HEK293T (cell line): ENCODE measurements at regions not wholly inside any gene's neighbourhood (a gene's known extent, or its start where the extent isn't known, plus 50 kb on each side); places are given as distances from the start of the nearest gene placed in this dataset.

Experiments
- ARNT ChIP-seq: fragments of 450-650 bp; IDR thresholded peaks from 2 replicates; pipeline ENCODE4 v1.6.1; 2017; ENCODE audit warnings: mild to moderate bottlenecking
- BHLHE40 ChIP-seq: fragments of 450-650 bp; IDR thresholded peaks from 2 replicates; pipeline ENCODE4 v1.6.1; 2016; ENCODE audit warnings: mild to moderate bottlenecking, moderate library complexity, borderline replicate concordance
- CTBP1 ChIP-seq: fragments of 450-650 bp; IDR thresholded peaks from 2 replicates; pipeline ENCODE4 v1.6.1; 2016; ENCODE audit warnings: borderline replicate concordance
- ELF4 ChIP-seq: fragments of 450-650 bp; IDR thresholded peaks from 2 replicates; pipeline ENCODE4 v1.6.1; 2017; ENCODE audit warnings: antibody characterized with exemption
- FOXA1 ChIP-seq: fragments of 450-650 bp; IDR thresholded peaks from 2 replicates; pipeline ENCODE4 v1.6.1; 2016; ENCODE audit warnings: mild to moderate bottlenecking
- FOXK2 ChIP-seq: fragments of 450-650 bp; IDR thresholded peaks from 2 replicates; pipeline ENCODE4 v1.6.1; 2016; ENCODE audit warnings: mild to moderate bottlenecking
- FOXM1 ChIP-seq: fragments of 450-650 bp; IDR thresholded peaks from 2 replicates; pipeline ENCODE4 v1.6.1; 2017; ENCODE audit warnings: mild to moderate bottlenecking, borderline replicate concordance
- HDGF ChIP-seq: fragments of 450-650 bp; IDR thresholded peaks from 2 replicates; pipeline ENCODE4 v1.6.1; 2017; ENCODE audit warnings: antibody characterized with exemption, borderline replicate concordance
- NFRKB ChIP-seq: fragments of 450-650 bp; IDR thresholded peaks from 2 replicates; pipeline ENCODE4 v1.6.1; 2016; ENCODE audit warnings: mild to moderate bottlenecking, moderate library complexity
- SP1 ChIP-seq: fragments of 450-650 bp; IDR thresholded peaks from 2 replicates; pipeline ENCODE4 v1.6.1; 2017
- SUZ12 ChIP-seq: fragments of 450-650 bp; IDR thresholded peaks from 2 replicates; pipeline ENCODE4 v1.6.1; 2016; ENCODE audit warnings: mild to moderate bottlenecking
- TARDBP ChIP-seq: fragments of 450-650 bp; IDR thresholded peaks from 2 replicates; pipeline ENCODE4 v1.6.1; 2016
- ZNF384 ChIP-seq: fragments of 450-650 bp; IDR thresholded peaks from 2 replicates; pipeline ENCODE4 v1.6.1; 2016

DNA sequence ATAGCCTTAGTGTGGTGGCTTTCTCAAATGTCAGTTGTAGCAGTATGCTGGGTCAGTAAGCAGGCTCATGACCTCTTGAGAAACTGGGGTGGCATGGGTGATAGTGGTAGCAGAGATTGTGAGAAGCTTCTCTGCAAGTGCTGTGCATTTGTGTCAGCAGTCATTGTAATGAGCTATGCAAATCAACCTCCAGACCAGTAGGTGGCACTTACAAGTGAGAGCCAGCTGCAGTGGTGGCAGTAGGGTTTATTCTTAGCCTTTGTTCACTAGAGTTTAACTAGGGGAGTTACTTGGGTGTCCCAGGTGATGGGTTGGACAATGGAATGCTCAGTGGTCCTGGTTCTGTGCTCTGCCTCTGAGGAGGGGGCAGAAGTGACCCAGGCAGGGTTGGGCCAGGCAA lies 818.7 kb downstream of the PCDH7 start:
- TF ChIP-seq NFRKB (no peak), HDGF (no peak), SP1 (no peak), SUZ12 (no peak), ARNT (no peak), ELF4 (no peak), FOXM1 (no peak), BHLHE40 (no peak), ZNF384 (no peak), FOXK2 (no peak), FOXA1 (no peak), CTBP1 (no peak), TARDBP (no peak)
